ENCODE measurements at regions not wholly inside any gene's neighbourhood (a gene's known extent, or its start where the extent isn't known, plus 50 kb on each side); places are given as distances from the start of the nearest gene placed in this dataset.

DNA sequence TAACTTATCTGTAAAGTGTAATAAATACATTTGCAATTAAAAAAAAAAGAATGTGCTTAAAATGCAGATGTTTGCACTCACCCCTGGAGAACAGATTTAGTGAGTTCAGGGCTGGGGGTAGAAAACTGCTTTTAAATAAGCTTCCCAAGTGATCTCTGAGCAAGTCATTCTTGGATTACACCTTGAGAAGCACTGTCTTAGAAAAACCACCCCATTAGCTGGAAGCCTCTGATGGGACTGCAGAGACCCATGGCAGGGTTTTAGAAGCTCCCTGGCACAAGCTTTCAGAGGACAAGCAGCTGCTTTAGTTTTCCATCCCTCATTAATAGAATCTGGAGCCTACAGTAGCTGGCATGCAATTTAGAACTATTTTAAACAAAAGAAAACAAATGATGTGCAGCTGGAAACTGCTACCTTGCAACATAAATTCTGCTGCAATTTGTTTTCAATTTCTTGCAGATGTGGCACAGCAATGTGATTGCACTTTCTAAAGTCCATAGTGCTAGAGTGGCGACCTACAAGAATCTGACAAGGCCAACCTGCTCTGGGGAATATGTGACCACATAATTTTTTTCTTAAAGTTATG lies 141.5 kb downstream of the CDC42EP3 start:
- Histone ChIP-seq H3K27me3 (no peaks in the 10 kb centered on the region), H3K9me3 (replicated peaks in 1 of 3) (no peaks in the 10 kb centered on the region), H3K4me1 (replicated peaks in 1 of 2) (no peaks in the 10 kb centered on the region), H3K27ac (no peak overlapping the region), H3K36me3 (replicated peaks in 1 of 2) (no peaks in the 10 kb centered on the region), H3K4me3 (no peak overlapping the region)
- intact Hi-C loops (cut with DNase I), result no loop called here
- TF ChIP-seq, protein P1, sequence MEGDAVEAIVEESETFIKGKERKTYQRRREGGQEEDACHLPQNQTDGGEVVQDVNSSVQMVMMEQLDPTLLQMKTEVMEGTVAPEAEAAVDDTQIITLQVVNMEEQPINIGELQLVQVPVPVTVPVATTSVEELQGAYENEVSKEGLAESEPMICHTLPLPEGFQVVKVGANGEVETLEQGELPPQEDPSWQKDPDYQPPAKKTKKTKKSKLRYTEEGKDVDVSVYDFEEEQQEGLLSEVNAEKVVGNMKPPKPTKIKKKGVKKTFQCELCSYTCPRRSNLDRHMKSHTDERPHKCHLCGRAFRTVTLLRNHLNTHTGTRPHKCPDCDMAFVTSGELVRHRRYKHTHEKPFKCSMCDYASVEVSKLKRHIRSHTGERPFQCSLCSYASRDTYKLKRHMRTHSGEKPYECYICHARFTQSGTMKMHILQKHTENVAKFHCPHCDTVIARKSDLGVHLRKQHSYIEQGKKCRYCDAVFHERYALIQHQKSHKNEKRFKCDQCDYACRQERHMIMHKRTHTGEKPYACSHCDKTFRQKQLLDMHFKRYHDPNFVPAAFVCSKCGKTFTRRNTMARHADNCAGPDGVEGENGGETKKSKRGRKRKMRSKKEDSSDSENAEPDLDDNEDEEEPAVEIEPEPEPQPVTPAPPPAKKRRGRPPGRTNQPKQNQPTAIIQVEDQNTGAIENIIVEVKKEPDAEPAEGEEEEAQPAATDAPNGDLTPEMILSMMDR (IDR thresholded peaks at IDR 0.05), result no peak
- no peak for TF ChIP-seq POLR2A (IDR thresholded peaks at IDR 0.05)
- 75 to 94% (median 85%) methylated on average over 1 of the region's 1 CpG for WGBS, 4 donors
- DNase-seq, result no peak

DNA sequence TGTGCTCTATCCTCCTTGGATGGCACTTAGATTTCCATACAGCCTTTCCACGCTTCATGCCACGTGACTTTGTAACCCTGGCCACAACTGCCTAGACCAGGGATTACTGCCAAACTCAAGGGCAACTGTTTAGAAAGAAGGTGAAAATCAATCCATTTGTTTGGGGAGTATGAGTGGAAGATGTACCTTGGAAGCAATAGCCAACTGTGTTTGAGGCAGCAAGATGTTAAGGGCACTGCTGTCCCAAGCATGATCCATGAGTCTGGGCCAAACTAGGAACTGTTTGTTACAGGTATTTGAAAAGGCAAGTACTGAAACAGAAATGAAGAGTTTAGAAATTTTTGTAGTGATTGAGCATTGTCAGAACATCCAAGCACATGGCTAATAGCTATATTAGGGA lies 138.9 kb downstream of the CDC42EP3 start:
- no peak overlapping the region for H3K27ac ChIP-seq
- H3K36me3 ChIP-seq (replicated peaks in 1 of 2), result no peaks in the 10 kb centered on the region
- no peak for DNase-seq
- no peak overlapping the region for H3K4me3 ChIP-seq
- H3K27me3 ChIP-seq, result no peaks in the 10 kb centered on the region
- no peak for TF ChIP-seq POLR2A (IDR thresholded peaks at IDR 0.05)
- TF ChIP-seq, protein P1 (IDR thresholded peaks at IDR 0.05), result no peak
- intact Hi-C loops (cut with DNase I), result no loop called here
- no peaks in the 10 kb centered on the region for H3K4me1 ChIP-seq (replicated peaks in 1 of 2)
- H3K9me3 ChIP-seq (replicated peaks in 1 of 3), result no peaks in the 10 kb centered on the region
- 79 to 100% (median 95%) methylated on average over 2 of the region's 2 CpGs for WGBS, 4 donors

DNA sequence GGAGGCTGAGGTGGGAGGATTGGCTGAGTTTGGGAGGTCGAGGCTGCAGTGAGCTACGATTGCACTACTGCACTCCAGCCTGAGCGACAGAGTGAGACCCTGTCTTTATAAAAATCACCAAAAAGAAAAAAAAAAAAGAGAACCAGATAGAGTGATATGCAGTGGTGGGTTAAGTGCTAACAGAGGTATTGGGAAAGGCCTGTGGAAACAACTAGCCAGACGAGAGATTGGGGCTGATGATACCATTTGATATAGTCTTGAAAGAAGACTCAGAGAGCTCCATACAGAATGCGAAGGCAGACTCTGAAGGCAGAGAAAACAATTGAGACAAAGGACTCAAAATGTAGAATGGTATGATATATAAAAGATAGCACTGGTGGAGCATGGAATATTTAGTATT lies 134.1 kb downstream of the CDC42EP3 start:
- intact Hi-C loops (cut with DNase I), result no loop called here
- 76 to 88% (median 82%) methylated on average over 5 of the region's 5 CpGs for WGBS, 4 donors
- no peaks in the 10 kb centered on the region for H3K9me3 ChIP-seq (replicated peaks in 1 of 3)
- no peaks in the 10 kb centered on the region for H3K4me1 ChIP-seq (replicated peaks in 1 of 2)
- H3K27me3 ChIP-seq, result no peaks in the 10 kb centered on the region
- no peak overlapping the region for H3K27ac ChIP-seq
- H3K36me3 ChIP-seq (replicated peaks in 1 of 2), result no peaks in the 10 kb centered on the region
- H3K4me3 ChIP-seq, result no peak overlapping the region
- no peak for DNase-seq
- TF ChIP-seq, protein P1 (IDR thresholded peaks at IDR 0.05), result no peak
- TF ChIP-seq POLR2A (IDR thresholded peaks at IDR 0.05), result no peak

DNA sequence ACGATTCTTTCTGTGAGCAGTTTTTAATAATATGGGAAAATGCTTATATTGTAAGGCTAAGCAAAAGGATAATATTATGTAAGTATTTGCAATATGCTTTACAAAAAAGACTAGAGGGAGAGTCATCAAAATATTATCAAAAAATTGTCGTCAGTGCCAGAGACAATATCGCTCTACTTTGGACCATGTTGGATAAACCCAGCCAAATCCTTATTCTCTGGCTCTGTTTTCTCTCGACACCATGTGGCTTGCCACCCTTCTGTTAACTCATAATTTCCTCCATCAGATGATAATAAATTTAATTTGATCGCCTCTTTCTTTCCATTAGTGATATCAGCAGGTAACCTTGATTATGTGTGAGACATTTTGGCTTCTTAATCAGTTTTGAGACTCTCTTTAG lies 129.9 kb downstream of the CDC42EP3 start:
- H3K36me3 ChIP-seq (replicated peaks in 1 of 2), result no peaks in the 10 kb centered on the region
- intact Hi-C loops (cut with DNase I), result no loop called here
- TF ChIP-seq, protein P1 (IDR thresholded peaks at IDR 0.05), result no peak
- no peak for TF ChIP-seq POLR2A (IDR thresholded peaks at IDR 0.05)
- no peaks in the 10 kb centered on the region for H3K9me3 ChIP-seq (replicated peaks in 1 of 3)
- no peak overlapping the region for H3K4me3 ChIP-seq
- H3K27ac ChIP-seq, result no peak overlapping the region
- DNase-seq, result no peak
- H3K4me1 ChIP-seq (replicated peaks in 1 of 2), result no peaks in the 10 kb centered on the region
- WGBS, 4 donors, result 78 to 88% (median 84%) methylated on average over 5 of the region's 5 CpGs
- H3K27me3 ChIP-seq, result no peaks in the 10 kb centered on the region
